Left ventricle myocardium superior (tissue), 1 donor: ENCODE measurements at regions not wholly inside any gene's neighbourhood (a gene's known extent, or its start where the extent isn't known, plus 50 kb on each side); places are given as distances from the start of the nearest gene placed in this dataset.

Experiments used
- ATAC-seq: fragments of 200-7000 bp; cut with Tn5 transposase; one replicate; pipeline ENCODE4 v1.9.1; 2020; ENCODE audit warnings: mild to moderate bottlenecking, moderate library complexity
- DNase-seq: peaks from one replicate; pipeline ENCODE4 v3.0.0-alpha.2; 2020
- intact Hi-C: fragments of 100-400 bp; cut with micrococcal nuclease; formaldehyde crosslinking; loops from one replicate; pipeline ENCODE4 v1.11.0; 2022
- donor health status: DM: no; HTN: yes; CAD: no; lungs with severe emphysema.

DNA sequence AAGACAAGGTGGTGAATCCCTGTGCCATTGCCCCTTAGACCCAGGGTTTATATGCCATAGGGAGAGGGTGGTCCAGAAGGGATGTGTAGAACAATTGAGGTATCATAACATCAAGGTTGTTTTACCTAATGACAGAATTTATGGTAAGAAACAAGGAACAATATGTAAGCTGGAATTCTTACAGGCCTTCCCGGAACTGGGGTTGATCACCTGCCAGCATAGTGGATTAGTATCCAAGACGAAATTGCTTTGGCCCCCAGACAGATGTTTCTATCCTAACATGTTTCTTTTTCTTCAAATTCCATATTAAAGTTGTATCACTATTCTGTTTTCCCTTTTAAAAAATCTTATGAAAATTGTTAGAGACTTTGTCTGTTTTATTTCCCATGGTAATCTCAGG lies 343.8 kb upstream of the ANO3 start:
- no peak for ATAC-seq
- intact Hi-C loops: no loop called here
- DNase-seq: no peak

DNA sequence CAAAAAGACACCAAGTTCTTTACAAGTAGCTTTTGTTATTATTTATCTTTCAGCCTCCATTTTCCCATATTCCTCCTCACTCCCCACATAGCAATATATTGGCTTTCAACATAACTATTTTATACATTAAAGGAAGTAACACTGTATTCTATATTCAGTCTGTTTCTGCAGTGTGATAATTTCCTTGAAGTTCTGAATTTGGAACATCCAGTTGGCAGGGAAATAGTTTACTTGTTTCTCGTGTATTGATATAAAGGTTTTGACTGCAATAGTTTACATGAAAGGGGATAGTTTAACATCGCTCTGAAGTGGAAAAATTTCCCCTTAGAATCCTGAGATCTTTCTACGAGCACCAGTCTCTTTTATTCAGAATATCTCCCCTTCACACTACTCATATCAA lies 341.5 kb upstream of the ANO3 start:
- ATAC-seq (no peak), DNase-seq (no peak)
- intact Hi-C loops: no loop called here

DNA sequence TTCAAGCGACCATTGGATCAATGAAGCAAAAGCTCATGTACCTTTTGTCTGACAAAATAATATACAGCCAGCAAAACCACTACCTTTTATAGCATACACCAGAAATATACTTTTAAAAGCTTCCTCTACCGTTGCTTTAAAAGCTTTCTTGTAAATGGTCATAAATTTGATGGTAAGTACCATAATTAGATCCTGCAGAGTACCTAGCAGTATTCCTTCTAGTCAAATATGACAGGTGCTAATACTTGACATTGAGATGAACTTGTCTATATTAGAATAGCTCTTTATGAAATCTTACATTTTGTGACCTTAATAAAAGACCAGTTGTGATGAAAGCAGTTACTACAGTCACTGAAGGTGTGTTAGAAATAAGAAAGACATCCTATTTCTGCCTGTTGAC lies 340.5 kb upstream of the ANO3 start:
- no peak for DNase-seq
- intact Hi-C loops: no loop called here
- ATAC-seq: no peak

DNA sequence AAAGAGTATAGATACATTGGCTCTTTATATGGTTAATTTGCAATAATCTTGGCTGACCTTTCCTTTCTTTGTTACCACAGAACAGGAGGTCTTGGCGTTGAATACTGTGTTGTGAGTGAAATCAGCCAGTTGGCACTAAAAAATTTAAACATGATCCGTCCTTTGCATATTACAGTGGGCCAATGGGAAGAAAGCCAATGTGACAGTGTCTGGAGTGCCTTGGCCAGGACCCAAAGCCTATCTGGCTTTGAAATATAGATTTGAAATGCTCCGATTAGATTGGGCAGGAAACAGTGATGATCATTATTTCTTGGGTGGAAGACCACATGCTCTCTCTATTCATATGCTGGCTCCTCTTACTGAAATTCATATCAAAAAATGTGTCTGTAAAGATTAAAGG lies 339.6 kb upstream of the ANO3 start:
- DNase-seq (no peak), ATAC-seq (no peak)
- intact Hi-C loops: no loop called here

DNA sequence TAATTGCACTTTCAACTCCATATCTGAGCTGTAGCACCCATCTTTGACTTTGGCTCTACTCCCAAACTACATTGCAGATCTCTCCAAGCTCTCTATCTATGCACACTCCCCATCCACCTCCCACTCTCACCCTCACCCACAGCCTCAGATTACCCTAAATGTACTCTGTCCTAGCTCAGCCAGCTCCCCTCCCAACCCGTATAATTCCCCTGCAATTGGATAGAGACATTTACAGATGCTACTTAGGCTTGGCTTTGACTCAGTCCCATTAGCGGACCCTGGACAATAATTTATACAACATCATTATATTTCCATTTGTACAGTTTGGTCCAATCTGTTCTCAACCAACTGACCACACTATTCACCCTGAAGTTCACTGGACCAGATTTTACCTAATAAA lies 338.9 kb upstream of the ANO3 start:
- intact Hi-C loops: no loop called here
- ATAC-seq (no peak), DNase-seq (no peak)

DNA sequence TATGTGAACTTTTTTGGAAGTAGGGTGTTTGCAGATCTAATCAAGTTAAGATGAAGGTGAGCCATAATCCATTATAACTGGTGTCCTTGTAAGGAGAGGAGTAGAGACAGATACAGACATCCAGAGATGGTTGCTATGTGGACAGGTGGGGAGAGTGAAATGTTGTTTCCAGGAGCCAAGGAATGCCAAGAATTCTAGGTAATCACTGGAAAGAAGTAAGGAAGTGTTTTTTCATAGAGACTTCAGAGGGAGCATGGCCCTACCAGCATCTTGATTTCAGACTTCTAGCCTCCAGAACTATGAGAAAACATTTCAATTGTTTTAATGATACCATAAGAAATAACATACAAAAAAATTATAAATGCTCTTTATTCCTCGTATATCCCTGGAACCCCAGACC lies 320.5 kb upstream of the ANO3 start:
- ATAC-seq (no peak), DNase-seq (no peak)
- intact Hi-C loops: no loop called here

DNA sequence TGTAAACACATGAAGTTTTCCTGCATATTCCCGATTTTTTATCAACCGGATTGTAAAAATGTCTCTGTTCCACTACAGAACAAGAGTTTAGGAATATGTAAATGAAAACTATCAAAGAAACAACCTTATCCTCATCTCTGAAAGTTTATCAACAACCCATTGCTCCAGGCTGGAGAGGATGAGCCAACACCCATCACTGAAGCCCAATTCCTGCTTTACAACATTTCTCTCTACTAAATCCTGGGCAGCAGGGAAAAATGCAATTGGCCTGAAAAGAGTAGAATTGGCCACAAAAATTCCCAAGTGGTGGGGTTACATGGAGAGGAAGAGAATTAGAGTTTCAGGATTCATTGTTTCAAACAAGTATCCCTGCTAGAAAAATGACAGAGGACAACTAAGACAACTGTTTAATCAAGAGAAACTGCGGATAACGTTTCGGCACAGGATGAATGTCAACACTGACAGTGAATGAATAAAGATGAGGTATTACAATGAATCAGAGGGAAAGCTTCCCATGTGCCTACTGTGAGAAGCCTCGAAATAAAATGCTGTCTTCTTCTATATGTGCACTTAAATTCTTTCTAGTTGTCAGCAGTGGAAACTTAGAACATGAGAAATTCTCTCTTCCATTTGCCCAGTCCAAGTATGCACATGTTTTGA lies 317.3 kb upstream of the ANO3 start:
- intact Hi-C loops: no loop called here
- ATAC-seq (no peak), DNase-seq (no peak)

DNA sequence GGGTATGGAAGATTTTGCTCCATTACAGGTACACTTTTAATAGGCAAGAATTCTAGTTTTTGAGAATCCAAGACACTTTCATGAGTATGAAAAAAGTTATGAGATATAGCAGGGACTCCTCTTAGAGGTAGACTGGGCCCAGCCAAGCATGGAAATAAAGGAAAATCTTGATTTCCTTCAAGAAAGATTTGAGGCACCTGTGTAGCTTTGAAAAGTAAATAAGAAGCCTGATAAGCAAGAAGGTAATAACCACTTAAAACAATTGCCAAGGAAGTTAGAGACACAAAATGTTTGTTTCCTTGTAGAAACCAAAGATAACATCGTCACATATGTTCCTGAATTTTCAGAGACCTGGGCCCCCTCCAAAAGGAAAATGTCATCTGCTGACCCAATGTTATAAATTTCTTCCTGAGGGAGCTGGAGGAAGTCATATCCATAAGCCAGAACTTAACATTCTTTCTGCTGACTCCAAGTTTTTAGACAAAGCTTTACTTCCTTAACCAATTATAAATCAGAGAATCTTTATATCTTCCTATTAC lies 314.5 kb upstream of the ANO3 start:
- ATAC-seq (no peak), DNase-seq (no peak)
- intact Hi-C loops: no loop called here

DNA sequence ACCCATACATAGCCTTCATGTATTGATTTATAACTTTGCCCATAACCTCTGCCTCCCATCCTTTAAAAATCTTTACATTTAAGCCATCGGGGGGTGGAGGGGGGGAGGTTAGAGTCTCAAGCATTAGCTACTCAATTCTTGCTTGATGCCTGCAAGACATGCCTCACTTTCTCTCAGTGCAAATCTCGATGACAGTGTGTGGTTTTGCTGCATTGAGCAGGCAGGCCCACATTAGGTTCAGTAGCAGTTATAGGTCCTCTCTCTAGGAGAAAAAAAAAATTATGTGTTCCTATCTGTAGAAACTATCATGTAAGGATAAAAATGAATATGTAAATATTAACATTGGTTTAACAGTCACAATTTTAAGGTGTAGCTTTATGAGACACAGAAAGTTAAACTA lies 314.0 kb upstream of the ANO3 start:
- DNase-seq: no peak
- intact Hi-C loops: no loop called here
- ATAC-seq: no peak

DNA sequence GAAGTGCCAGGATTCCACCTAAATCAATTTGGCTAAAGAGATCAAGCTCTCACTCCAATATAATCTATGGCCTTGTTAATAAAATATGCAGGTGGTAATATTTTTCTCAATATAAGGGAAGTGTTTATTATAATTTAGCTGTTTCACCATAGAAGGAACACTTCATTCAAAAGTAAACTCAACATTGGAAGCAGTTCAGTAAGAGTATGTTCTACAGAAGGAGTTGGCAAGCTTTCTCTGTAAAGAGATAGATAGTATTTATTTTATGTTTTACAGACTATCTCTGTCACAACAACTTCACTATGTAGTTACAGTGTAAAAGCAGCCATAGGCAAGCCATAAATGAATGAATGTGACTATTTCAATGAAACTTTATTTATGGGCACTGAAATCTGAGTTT lies 313.6 kb upstream of the ANO3 start:
- DNase-seq (no peak), ATAC-seq (no peak)
- intact Hi-C loops: no loop called here

DNA sequence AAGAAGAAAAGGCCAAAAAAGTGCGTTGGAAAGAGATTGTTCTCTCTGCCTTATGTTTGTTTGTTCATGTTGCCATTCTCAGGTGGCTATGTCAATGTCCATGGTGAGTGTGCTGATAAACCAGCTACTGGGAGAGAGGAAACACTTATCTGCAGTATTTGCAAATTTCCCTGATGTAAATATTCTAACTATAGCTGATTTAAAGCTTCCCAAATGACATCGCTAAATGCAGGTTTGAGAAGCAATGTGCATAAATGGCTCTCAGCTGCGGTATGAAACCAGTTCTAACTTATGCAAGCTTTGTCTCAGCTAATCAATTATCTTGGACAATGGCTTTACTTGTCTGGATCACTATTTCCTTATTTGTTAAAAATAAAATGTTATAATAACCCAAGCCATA lies 312.5 kb upstream of the ANO3 start:
- DNase-seq (no peak), ATAC-seq (no peak)
- intact Hi-C loops: no loop called here

DNA sequence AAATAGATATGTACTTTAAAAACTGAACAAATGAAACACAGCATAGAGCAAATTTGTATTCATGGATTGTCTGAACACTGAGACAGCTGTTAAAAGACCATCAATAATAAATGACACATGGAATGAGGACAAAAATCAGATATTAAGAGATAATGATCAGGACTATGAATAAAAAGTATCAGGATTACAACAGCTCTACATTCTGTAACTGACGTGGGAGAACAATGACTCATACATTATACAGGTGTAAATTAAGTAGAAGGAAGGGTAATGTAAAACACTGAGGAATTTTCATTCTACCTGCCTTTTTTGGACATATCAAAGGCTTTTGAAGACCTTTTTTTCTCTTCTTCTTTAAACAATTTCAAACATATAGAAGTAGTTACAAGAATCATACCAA lies 310.9 kb upstream of the ANO3 start:
- intact Hi-C loops: no loop called here
- no peak for ATAC-seq
- no peak for DNase-seq

DNA sequence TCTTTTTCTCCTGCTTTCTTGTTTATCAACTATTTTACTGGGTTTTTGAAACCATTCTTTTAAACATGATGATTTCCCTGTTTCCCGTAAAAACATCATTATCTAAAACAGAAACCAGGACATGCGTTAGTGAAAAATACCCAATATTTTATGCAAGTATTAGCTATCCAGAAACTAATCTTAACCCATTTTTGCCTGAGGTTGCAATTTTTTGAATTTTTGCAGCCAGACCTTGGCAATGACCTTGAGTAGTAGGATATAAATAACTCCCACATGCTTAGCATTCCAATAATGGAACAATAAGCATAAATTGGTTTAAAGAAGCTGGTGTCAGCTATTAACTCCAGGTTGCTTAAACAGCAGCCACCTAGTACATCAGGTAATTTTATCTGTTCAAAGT lies 308.9 kb upstream of the ANO3 start:
- intact Hi-C loops: no loop called here
- ATAC-seq (no peak), DNase-seq (no peak)

DNA sequence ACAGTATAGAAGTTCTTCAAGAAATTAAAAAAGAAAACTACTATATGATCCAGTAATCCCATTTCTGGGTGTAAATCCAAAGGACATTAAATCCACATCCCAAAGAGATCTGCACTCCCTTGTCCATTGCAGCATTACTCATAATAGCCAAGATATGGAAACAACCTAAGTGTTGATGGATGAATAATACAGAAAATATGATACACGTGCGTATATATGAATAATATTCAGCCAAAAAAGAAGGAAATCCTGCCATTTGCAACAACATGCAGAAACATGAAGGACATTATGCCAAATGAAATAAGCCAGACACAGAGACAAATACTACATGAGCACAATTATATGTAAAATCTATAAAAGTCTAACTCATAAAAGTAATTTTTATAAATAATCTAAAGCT lies 306.3 kb upstream of the ANO3 start:
- intact Hi-C loops: no loop called here
- DNase-seq (no peak), ATAC-seq (no peak)

DNA sequence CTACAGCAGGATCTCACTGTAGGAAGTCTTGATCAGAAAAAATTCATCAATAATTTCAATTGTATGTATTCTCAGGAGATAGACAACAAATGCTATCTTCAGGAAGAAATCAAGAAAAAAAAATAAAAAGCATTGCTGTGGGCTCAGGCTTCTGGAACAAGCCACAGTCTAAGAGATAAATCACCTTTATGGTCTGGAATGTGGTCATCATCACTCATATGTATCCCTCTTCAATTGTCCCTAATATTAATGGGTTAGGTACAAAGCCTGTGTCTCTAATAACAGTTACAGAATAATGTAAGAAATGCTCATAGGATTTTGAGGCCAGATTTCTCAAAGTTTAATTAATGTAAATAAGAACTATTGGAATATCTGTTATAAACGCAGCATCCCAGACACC lies 305.9 kb upstream of the ANO3 start:
- intact Hi-C loops: no loop called here
- ATAC-seq (no peak), DNase-seq (no peak)

DNA sequence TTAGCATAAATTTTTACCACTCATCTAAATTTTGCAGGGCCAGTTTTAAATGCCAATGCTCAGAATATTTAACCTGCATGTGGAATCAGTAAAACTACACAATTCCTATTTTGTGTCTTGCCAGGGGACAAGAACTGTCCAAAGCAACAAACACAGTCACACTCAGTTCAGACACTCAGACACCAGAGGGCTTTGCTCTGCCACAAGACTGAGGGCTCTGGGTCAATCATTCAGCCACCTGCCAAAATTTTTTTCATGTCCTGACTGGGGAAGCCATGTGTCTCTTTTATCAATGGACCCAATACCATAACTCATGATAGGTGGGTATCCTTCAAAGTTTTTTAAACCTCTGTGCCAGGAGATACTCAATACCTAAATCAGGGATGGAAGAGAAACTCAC lies 304.0 kb upstream of the ANO3 start:
- DNase-seq: no peak
- intact Hi-C loops: no loop called here
- no peak for ATAC-seq

DNA sequence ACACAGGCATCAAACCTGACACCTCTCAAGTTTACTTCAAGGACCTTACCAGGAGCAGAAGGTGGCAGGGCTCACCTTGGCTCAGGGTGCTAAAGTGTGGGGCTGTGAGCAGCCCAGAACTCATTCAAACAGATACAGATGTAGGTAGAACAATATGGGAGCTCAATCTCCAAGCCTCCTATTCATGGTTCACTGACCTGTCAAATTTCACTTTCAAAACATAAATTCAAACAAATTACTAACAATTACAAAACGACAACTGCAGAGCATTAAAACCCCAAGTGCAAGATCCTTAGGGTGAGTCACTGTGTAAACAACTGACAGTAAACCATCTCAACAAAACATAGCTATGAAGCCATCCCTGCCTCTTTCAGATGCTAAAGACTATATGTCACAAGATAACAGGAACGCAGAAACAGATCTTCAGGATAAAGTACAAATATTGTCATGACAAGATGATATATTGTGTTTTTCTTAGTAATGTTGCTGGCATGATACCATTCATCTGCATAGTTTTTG lies 303.5 kb upstream of the ANO3 start:
- intact Hi-C loops: no loop called here
- ATAC-seq: no peak
- DNase-seq: no peak

DNA sequence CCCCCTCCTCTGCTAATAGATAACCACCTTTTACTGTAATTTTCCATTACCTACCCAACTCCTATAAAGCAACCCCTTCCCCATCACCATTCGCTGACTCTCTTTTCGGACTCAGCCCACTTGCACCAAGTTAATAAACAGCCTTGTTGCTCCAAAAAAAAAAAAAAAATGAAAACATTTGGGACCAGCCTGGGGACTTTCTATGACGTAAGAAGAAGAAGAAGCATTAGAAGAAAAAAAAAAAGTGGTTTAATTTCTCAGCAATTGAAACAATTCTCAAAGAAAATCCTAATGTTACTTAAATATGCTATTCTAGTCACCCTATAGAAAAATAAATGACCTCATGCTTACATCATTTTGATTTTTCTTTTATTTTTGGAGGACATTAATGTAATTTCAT lies 301.5 kb upstream of the ANO3 start:
- intact Hi-C loops: no loop called here
- no peak for DNase-seq
- no peak for ATAC-seq

DNA sequence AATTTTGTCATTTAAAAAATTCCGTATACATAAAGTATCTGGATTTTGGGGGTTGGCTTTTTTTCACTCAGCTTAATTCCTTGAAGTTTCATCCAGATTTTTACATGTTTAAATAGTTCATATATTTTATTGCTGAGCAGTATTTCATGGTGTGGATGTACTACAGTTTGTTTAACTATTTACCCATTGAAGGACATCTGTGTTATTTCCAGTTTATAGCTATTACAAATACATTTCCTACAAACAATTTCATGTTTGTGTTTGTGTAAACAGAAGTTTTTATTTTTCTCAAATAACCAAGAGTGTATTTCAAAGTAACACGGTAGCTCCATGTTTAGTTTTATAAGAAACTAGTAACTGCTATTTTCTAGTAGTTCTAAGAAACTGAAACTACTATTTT lies 299.7 kb upstream of the ANO3 start:
- ATAC-seq: no peak
- no peak for DNase-seq
- intact Hi-C loops: no loop called here

DNA sequence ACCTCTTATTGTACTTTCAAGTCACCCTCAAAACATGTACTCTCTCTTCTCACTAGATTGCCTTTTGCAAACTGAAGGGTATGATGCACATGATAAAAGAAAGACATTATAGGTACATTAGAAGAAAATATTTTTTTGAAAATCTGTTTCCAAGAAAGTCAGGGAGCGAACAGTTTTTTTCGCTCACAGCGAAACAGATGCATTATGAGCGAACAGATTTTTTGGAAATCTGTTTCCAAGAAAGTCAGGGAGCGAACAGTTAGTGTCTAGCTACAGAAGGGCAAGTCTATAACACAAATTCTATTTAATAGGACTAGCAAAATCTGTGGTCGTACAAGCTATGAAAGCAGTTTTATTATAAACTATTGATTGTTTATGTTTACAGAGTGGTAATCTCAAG lies 296.2 kb upstream of the ANO3 start:
- DNase-seq (no peak), ATAC-seq (no peak)
- intact Hi-C loops: no loop called here

DNA sequence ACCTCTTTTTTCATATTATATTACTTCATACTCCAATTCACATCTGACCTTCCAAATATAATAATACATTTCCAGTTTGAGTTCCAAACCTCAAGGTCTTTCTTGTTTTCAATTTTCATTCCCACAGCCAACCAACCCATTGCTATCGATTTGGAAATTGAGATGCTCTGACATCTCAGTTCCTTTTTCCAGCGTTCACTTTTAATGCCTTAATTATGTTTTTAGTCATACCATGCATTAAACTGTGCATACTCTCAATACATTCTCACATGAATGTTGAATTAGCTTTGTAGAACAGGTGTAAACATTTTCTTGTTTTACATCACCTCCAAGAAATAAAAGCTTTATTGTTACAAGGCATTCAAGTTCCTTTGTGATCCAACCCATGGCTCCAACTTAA lies 294.2 kb upstream of the ANO3 start:
- intact Hi-C loops: no loop called here
- DNase-seq (no peak), ATAC-seq (no peak)

DNA sequence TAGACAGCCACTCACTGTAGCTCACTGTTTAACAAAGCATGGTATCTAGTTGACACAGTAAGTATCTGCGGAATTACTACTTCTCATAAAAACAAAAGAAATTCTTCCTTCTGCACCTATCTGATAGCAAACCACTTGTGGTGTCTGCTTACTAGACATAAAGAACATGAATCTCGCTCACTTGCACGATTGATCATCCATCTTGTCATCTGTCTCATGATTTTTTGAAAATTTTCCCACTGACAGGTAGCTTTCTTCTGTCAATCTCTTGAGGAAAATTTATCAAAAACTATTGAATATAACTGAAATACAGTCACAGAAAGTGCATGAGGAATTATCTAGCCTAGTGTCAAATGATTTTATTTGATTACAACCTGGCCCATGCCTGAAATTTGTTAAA lies 291.6 kb upstream of the ANO3 start:
- intact Hi-C loops: no loop called here
- ATAC-seq: no peak
- no peak for DNase-seq
